ENCODE measurements at regions not wholly inside any gene's neighbourhood (a gene's known extent, or its start where the extent isn't known, plus 50 kb on each side); places are given as distances from the start of the nearest gene placed in this dataset.

DNA sequence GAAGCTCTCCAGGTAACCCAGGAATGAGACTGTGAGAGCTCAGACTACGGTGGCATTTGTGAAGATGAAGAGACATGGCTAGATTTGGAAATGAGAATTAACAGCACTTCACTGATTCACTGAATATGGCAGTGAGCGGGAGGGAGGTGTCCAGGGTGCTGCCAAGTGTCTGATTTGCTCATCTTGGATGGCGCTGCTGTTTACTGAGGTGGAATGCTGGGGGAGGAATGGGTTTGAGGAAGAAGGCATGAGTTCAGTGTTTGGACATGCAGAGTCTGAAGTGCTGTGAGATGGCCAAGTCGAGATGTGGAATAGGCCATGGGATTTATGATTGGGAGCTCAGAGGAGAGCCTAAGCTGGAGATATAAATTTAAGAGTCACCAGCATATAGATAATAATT is 437.1 kb upstream of the NPVF start:
- TF ChIP-seq, protein P1, sequence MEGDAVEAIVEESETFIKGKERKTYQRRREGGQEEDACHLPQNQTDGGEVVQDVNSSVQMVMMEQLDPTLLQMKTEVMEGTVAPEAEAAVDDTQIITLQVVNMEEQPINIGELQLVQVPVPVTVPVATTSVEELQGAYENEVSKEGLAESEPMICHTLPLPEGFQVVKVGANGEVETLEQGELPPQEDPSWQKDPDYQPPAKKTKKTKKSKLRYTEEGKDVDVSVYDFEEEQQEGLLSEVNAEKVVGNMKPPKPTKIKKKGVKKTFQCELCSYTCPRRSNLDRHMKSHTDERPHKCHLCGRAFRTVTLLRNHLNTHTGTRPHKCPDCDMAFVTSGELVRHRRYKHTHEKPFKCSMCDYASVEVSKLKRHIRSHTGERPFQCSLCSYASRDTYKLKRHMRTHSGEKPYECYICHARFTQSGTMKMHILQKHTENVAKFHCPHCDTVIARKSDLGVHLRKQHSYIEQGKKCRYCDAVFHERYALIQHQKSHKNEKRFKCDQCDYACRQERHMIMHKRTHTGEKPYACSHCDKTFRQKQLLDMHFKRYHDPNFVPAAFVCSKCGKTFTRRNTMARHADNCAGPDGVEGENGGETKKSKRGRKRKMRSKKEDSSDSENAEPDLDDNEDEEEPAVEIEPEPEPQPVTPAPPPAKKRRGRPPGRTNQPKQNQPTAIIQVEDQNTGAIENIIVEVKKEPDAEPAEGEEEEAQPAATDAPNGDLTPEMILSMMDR (IDR thresholded peaks at IDR 0.05), result no peak
- no peak for TF ChIP-seq POLR2A (IDR thresholded peaks at IDR 0.05; ENCODE audit: low read depth)
